SK-N-SH treated with all-trans-retinoic acid at 6 μM for 48 hours (cell line): ENCODE measurements at regions not wholly inside any gene's neighbourhood (a gene's known extent, or its start where the extent isn't known, plus 50 kb on each side); places are given as distances from the start of the nearest gene placed in this dataset.
A peak's percentile ranks its signal among the peaks of the same experiment; 100 is the strongest.
"Not testable (repeated sequence)": the region's sequence is repeated elsewhere in the genome, so short reads cannot be mapped to it uniquely, and the experiment has no call there.

Source experiments
- ATAC-seq: fragments of 200-7000 bp; cut with Tn5 transposase; 3 replicates; pipeline ENCODE4 v1.9.1; 2020; ENCODE audit warnings: mild to moderate bottlenecking, moderate library complexity
- ARNTL ChIP-seq: fragments of 450-650 bp; formaldehyde crosslinking; IDR thresholded peaks from 2 replicates; pipeline ENCODE4 v1.5.0; 2020; ENCODE audit warnings: low read depth, mild to moderate bottlenecking, moderate library complexity, borderline replicate concordance
- BACH2 ChIP-seq: fragments of 250-450 bp; sonication (Bioruptor Pico); IDR thresholded peaks from 2 replicates; pipeline ENCODE4 v1.9.0; 2021; ENCODE audit warnings: mild to moderate bottlenecking, borderline replicate concordance
- CSDC2 ChIP-seq: fragments of 250-450 bp; sonication (Bioruptor Pico); IDR thresholded peaks from 2 replicates; pipeline ENCODE4 v1.5.0; 2020; ENCODE audit warnings: mild to moderate bottlenecking, moderate library complexity
- CSRNP3 ChIP-seq: fragments of 250-450 bp; sonication (Bioruptor Pico); IDR thresholded peaks from 2 replicates; pipeline ENCODE4 v1.5.1; 2021; ENCODE audit warnings: mild to moderate bottlenecking, moderate library complexity
- ESRRG ChIP-seq: fragments of 250-450 bp; sonication (Bioruptor Pico); IDR thresholded peaks from 2 replicates; pipeline ENCODE4 v1.6.1; 2021; ENCODE audit warnings: mild to moderate bottlenecking
- ISL1 ChIP-seq: fragments of 250-450 bp; sonication (Bioruptor Pico); IDR thresholded peaks from 2 replicates; pipeline ENCODE4 v2.1.2; 2022; ENCODE audit warnings: mild to moderate bottlenecking, moderate library complexity
- TCF4 ChIP-seq: fragments of 250-450 bp; sonication (Bioruptor Pico); IDR thresholded peaks from 2 replicates; pipeline ENCODE4 v1.8.0; 2021; ENCODE audit warnings: mild to moderate bottlenecking, moderate library complexity, borderline replicate concordance
- TOX ChIP-seq: fragments of 250-450 bp; sonication (Bioruptor Pico); IDR thresholded peaks from 2 replicates; pipeline ENCODE4 v1.8.0; 2021; ENCODE audit warnings: mild to moderate bottlenecking, moderate library complexity, borderline replicate concordance
- TSHZ2 ChIP-seq: fragments of 250-450 bp; sonication (Bioruptor Pico); IDR thresholded peaks from 2 replicates; pipeline ENCODE4 v1.5.0; 2020; ENCODE audit warnings: mild to moderate bottlenecking, moderate library complexity
- ZNF565 ChIP-seq: fragments of 450-650 bp; formaldehyde crosslinking; conservative IDR thresholded peaks from 2 replicates; pipeline ENCODE4 v1.5.0; 2020; ENCODE audit warnings: low read depth, mild to moderate bottlenecking, moderate library complexity
- ZNF70 ChIP-seq: fragments of 450-650 bp; formaldehyde crosslinking; IDR thresholded peaks from 2 replicates; pipeline ENCODE4 v1.5.0; 2020; ENCODE audit warnings: mild to moderate bottlenecking, moderate library complexity
- ZNF8 ChIP-seq: fragments of 450-650 bp; formaldehyde crosslinking; IDR thresholded peaks from 2 replicates; pipeline ENCODE4 v1.5.0; 2020; ENCODE audit warnings: mild to moderate bottlenecking, moderate library complexity
- TF ChIP-seq, protein P1 (sequence below): fragments of 250-450 bp; sonication (Bioruptor Pico); IDR thresholded peaks from 2 replicates; pipeline ENCODE4 v1.8.0; 2020; ENCODE audit warnings: mild to moderate bottlenecking, moderate library complexity, borderline replicate concordance
- TF ChIP-seq, protein P2 (sequence below): fragments of 250-450 bp; sonication (Bioruptor Pico); IDR thresholded peaks from 2 replicates; pipeline ENCODE4 v1.5.1; 2020; ENCODE audit warnings: low read depth, mild to moderate bottlenecking, moderate library complexity

- ATAC-seq, result no peak
These were observed 585.6 kb downstream of the TSN start for GRCh38 chr2:122341007-122341406.

DNA sequence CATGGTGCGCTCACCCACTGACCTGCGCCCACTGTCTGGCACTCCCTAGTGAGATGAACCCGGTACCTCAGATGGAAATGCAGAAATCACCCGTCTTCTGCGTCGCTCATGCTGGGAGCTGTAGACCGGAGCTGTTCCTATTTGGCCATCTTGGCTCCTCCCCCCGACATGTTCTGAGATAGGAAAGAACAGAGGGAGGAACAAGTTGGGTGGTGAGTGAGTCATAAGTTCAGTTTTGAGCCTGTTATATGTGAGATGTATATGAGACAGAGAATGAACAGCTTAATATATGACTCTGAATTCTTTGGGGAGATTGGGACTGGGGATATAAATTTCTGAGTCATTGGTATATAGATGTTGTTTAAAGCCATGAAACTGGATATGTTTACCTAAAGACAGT, 596.7 kb downstream of the TSN start:
- ATAC-seq, result not testable (repeated sequence)

More at GRCh38 chr2:122341007-122341406, 585.6 kb downstream of the TSN start:
- no peak for TF ChIP-seq ZNF70 (CRISPR knock-in tag)
- TF ChIP-seq, protein P1, sequence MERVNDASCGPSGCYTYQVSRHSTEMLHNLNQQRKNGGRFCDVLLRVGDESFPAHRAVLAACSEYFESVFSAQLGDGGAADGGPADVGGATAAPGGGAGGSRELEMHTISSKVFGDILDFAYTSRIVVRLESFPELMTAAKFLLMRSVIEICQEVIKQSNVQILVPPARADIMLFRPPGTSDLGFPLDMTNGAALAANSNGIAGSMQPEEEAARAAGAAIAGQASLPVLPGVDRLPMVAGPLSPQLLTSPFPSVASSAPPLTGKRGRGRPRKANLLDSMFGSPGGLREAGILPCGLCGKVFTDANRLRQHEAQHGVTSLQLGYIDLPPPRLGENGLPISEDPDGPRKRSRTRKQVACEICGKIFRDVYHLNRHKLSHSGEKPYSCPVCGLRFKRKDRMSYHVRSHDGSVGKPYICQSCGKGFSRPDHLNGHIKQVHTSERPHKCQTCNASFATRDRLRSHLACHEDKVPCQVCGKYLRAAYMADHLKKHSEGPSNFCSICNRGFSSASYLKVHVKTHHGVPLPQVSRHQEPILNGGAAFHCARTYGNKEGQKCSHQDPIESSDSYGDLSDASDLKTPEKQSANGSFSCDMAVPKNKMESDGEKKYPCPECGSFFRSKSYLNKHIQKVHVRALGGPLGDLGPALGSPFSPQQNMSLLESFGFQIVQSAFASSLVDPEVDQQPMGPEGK (CRISPR knock-in tag), result no peak
- no peak for TF ChIP-seq ESRRG (CRISPR knock-in tag)
- TF ChIP-seq BACH2 (CRISPR knock-in tag), result no peak
- no peak for TF ChIP-seq CSRNP3 (CRISPR knock-in tag)
- TF ChIP-seq ZNF565 (CRISPR knock-in tag), result no peak
- TF ChIP-seq TOX (CRISPR knock-in tag), result no peak
- TF ChIP-seq, protein P2, sequence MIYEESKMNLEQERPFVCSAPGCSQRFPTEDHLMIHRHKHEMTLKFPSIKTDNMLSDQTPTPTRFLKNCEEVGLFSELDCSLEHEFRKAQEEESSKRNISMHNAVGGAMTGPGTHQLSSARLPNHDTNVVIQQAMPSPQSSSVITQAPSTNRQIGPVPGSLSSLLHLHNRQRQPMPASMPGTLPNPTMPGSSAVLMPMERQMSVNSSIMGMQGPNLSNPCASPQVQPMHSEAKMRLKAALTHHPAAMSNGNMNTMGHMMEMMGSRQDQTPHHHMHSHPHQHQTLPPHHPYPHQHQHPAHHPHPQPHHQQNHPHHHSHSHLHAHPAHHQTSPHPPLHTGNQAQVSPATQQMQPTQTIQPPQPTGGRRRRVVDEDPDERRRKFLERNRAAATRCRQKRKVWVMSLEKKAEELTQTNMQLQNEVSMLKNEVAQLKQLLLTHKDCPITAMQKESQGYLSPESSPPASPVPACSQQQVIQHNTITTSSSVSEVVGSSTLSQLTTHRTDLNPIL, result no peak

- TF ChIP-seq CSRNP3 (CRISPR knock-in tag), result no peak
- no peak for TF ChIP-seq ISL1 (CRISPR knock-in tag)
- TF ChIP-seq CSDC2 (CRISPR knock-in tag), result no peak
- TF ChIP-seq ZNF8 (CRISPR knock-in tag), result no peak
- ATAC-seq, result no peak
These were observed 602.5 kb downstream of the TSN start for GRCh38 chr2:122357998-122358397.

- ATAC-seq, result no peak
These were observed 603.3 kb downstream of the TSN start for GRCh38 chr2:122358729-122359128.

More at GRCh38 chr2:122358729-122359128, 603.3 kb downstream of the TSN start:
- peak; percentile 72; the same call in 1 of the 2 replicates for TF ChIP-seq TCF4 (CRISPR knock-in tag)
- TF ChIP-seq, protein P2, result no peak
- TF ChIP-seq ARNTL, result no peak
- no peak for TF ChIP-seq ESRRG (CRISPR knock-in tag)
- peak; percentile 80; the same call in 1 of the 2 replicates for TF ChIP-seq TSHZ2 (CRISPR knock-in tag)
